BJ (cell line): ENCODE measurements at regions not wholly inside any gene's neighbourhood (a gene's known extent, or its start where the extent isn't known, plus 50 kb on each side); places are given as distances from the start of the nearest gene placed in this dataset.

ENCODE experiments used
- CTCF ChIA-PET: fragments of 350-600 bp; formaldehyde crosslinking; extraction: SDS; loops from one replicate; lab custom pipeline; 2021; ENCODE audit warnings: antibody characterized with exemption, inconsistent platforms; lab: Yijun Ruan, JAX
- POLR2A ChIA-PET: fragments of 300-600 bp; sonication (Branson Sonifier 250); formaldehyde crosslinking; extraction: SDS; loops from one replicate; lab custom pipeline; 2021; ENCODE audit warnings: antibody characterized with exemption; lab: Charles Lee
- DNase-seq: peaks from one replicate; pipeline ENCODE4 v3.0.0-alpha.2; 2011; ENCODE audit warnings: low read depth
- H3K27me3 ChIP-seq: 2 replicates; pipeline ENCODE4 v1.6.0; 2011; ENCODE audit warnings: low read length; ENCODE audit not compliant: control insufficient read depth, insufficient read depth
- H3K36me3 ChIP-seq: 2 replicates; pipeline ENCODE4 v1.5.1; 2011; ENCODE audit warnings: low read length; ENCODE audit not compliant: control insufficient read depth, insufficient read depth
- H3K4me3 ChIP-seq: 2 replicates; pipeline ENCODE4 v1.5.1; 2011; ENCODE audit warnings: low read depth, mild to moderate bottlenecking, control low read depth, low read length
- CTCF ChIP-seq: IDR thresholded peaks from 2 replicates; pipeline ENCODE4 v1.5.1; 2011; ENCODE audit warnings: low read depth, mild to moderate bottlenecking, control low read depth, inconsistent platforms, low read length, moderate library complexity; ENCODE audit not compliant: insufficient read depth

GRCh38 chr11:112513417-112513816 lies 252.8 kb upstream of the PLET1 start:
- Histone ChIP-seq H3K36me3 (no peaks in the 10 kb centered on the region), H3K4me3 (no peak overlapping the region), H3K27me3 (no peaks in the 10 kb centered on the region)
- ChIA-PET CTCF (no interaction called here), POLR2A (no interaction called here)
- TF ChIP-seq CTCF = no peak
- no peak for DNase-seq

DNA sequence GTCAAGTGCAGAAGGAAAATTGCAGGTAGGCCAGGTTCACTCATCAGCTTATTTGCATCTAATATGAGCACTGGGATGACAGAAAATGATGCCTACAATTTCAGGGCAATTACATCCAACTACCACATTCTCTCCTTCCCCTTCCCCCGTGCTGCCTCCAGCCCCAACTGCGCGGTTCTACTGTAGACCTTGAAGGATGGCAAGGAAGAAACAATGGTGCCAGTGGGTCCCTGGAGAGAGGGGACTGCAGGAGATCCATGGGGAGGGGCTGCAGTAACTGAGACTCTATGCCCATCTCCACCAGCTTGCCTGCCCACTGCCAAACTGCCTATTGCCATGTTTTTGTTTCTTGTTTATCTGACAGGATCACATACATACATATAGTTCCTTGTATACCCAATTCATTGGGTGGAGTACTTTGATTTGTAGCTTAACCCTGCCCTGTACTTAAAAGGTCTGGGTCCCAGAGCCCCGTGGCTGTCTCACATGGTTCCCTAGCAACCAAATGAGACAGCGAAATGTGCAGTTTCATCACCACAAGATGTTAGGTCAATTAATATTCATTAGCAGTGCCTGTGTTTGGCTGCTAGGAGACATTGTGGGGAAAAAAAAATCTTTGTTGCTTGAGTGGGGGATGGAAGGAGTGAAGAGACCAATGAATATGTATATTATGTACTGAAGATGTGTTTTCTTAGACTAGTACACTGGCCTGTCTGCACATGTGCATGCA lies 253.5 kb upstream of the PLET1 start:
- ChIA-PET CTCF (no interaction called here), POLR2A (no interaction called here)
- DNase-seq = no peak
- TF ChIP-seq CTCF = no peak
- H3K27me3 ChIP-seq = no peaks in the 10 kb centered on the region
- no peak overlapping the region for H3K4me3 ChIP-seq
- no peaks in the 10 kb centered on the region for H3K36me3 ChIP-seq

GRCh38 chr11:112516261-112516660 lies 255.6 kb upstream of the PLET1 start:
- POLR2A ChIA-PET = no interaction called here
- H3K4me3 ChIP-seq = no peak overlapping the region
- CTCF ChIA-PET = interaction anchor here (0.8 kb wide), 1 partner anchor 227 kb away, joined by 3 read pairs; no protein-coding TSS in a partner anchor
- no peak for DNase-seq
- H3K36me3 ChIP-seq = no peaks in the 10 kb centered on the region
- no peaks in the 10 kb centered on the region for H3K27me3 ChIP-seq
- no peak for TF ChIP-seq CTCF

DNA sequence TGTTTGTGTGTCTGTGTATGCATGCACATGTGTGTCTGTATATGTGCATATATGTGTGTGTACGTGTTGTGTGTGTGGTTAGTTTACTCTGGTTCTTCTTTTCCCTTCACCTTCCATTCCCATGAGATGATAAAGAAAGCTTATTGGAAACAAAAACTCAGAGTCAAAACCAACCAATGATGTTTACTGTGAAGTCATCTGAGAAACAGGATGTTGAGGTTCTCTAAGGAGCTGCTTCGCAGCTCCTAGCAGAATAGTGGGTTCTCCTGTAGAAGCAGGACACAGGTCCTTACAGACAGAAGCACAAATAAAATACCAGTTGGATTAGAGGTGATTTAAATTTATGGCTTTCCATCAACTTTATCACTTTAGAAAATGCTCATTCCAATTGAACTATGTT lies 256.1 kb upstream of the PLET1 start:
- ChIA-PET POLR2A (no interaction called here), CTCF (interaction anchor here (0.8 kb wide), 1 partner anchor 228 kb away, joined by 3 read pairs; no protein-coding TSS in a partner anchor)
- Histone ChIP-seq H3K27me3 (no peaks in the 10 kb centered on the region), H3K36me3 (no peaks in the 10 kb centered on the region), H3K4me3 (no peak overlapping the region)
- TF ChIP-seq CTCF = no peak
- DNase-seq = no peak

GRCh38 chr11:112518371-112518770 lies 257.7 kb upstream of the PLET1 start:
- no peak for TF ChIP-seq CTCF
- CTCF ChIA-PET = no interaction called here
- H3K4me3 ChIP-seq = no peak overlapping the region
- POLR2A ChIA-PET = no interaction called here
- no peak for DNase-seq
- no peaks in the 10 kb centered on the region for H3K36me3 ChIP-seq
- no peaks in the 10 kb centered on the region for H3K27me3 ChIP-seq
